HG02884 (cell line): ENCODE measurements at regions not wholly inside any gene's neighbourhood (a gene's known extent, or its start where the extent isn't known, plus 50 kb on each side); places are given as distances from the start of the nearest gene placed in this dataset.
"Not testable (repeated sequence)": the region's sequence is repeated elsewhere in the genome, so short reads cannot be mapped to it uniquely, and the experiment has no call there.

Experiments used
- ATAC-seq: cut with Tn5 transposase; IDR thresholded peaks from one replicate; pipeline ENCODE4 v1.9.1; 2021; ENCODE audit warnings: mild to moderate bottlenecking, moderate library complexity; ENCODE audit not compliant: unreplicated experiment

GRCh38 chr5:92748072-92748676 lies 832.8 kb downstream of the NR2F1-AS1 start:
- no peak for ATAC-seq

GRCh38 chr5:92741906-92742305 lies 839.1 kb downstream of the NR2F1-AS1 start:
- ATAC-seq: no peak

GRCh38 chr5:92734211-92734940 lies 846.6 kb downstream of the NR2F1-AS1 start:
- ATAC-seq: no peak

- ATAC-seq: no peak
These were observed 850.5 kb downstream of the NR2F1-AS1 start for GRCh38 chr5:92730486-92730885.

GRCh38 chr5:92729088-92729487 lies 851.9 kb downstream of the NR2F1-AS1 start:
- no peak for ATAC-seq

- ATAC-seq: no peak
These were observed 865.0 kb downstream of the NR2F1-AS1 start for GRCh38 chr5:92715946-92716520.

GRCh38 chr5:92713826-92714225 lies 867.2 kb downstream of the NR2F1-AS1 start:
- no peak for ATAC-seq

GRCh38 chr5:92713335-92713743 lies 867.7 kb downstream of the NR2F1-AS1 start:
- ATAC-seq: no peak

- ATAC-seq: no peak
These were observed 869.1 kb downstream of the NR2F1-AS1 start for GRCh38 chr5:92711956-92712355.

- no peak for ATAC-seq
These were observed 876.4 kb downstream of the NR2F1-AS1 start for GRCh38 chr5:92704590-92704989.

- no peak for ATAC-seq
These were observed 877.0 kb downstream of the NR2F1-AS1 start for GRCh38 chr5:92703976-92704375.

GRCh38 chr5:92695123-92696003 lies 885.7 kb downstream of the NR2F1-AS1 start:
- no peak for ATAC-seq

GRCh38 chr5:92694067-92694466 lies 887.0 kb downstream of the NR2F1-AS1 start:
- no peak for ATAC-seq

- not testable (repeated sequence) for ATAC-seq
These were observed 889.1 kb downstream of the NR2F1-AS1 start for GRCh38 chr5:92691955-92692354.

- no peak for ATAC-seq
These were observed 892.9 kb downstream of the NR2F1-AS1 start for GRCh38 chr5:92687821-92688722.

- no peak for ATAC-seq
These were observed 902.4 kb downstream of the NR2F1-AS1 start for GRCh38 chr5:92678640-92679039.

GRCh38 chr5:92676215-92677165 lies 904.5 kb downstream of the NR2F1-AS1 start:
- no peak for ATAC-seq

GRCh38 chr5:92674321-92674720 lies 906.7 kb downstream of the NR2F1-AS1 start:
- ATAC-seq: no peak

- ATAC-seq: no peak
These were observed 915.5 kb downstream of the NR2F1-AS1 start for GRCh38 chr5:92665506-92665905.
